Spleen (tissue), 7 donors: ENCODE measurements at regions not wholly inside any gene's neighbourhood (a gene's known extent, or its start where the extent isn't known, plus 50 kb on each side); places are given as distances from the start of the nearest gene placed in this dataset.
"Not testable (repeated sequence)": the region's sequence is repeated elsewhere in the genome, so short reads cannot be mapped to it uniquely, and the experiment has no call there.

Source experiments
- CTCF ChIP-seq, 11 experiments: fragments of 200-600 bp in 7 of 11; fragments of 450-650 bp in 4 of 11; sonication (generic) in 4 of 11; IDR thresholded peaks in 8 of 11; conservative IDR thresholded peaks in 3 of 11; 1 replicate in 7 of 11; 2 replicates in 4 of 11; pipeline versions ENCODE4 v1.4.0 to v1.8.0; 2016 to 2021; ENCODE audit warnings: antibody characterized with exemption in 11 of 11, inconsistent platforms in 4 of 11, mild to moderate bottlenecking in 1 of 11
- POLR2A ChIP-seq, 3 donors: fragments of 450-650 bp; IDR thresholded peaks; one replicate each; pipeline ENCODE4 v1.5.1; 2017; ENCODE audit warnings: antibody characterized with exemption in 3 of 3, mild to moderate bottlenecking in 1 of 3
- POLR2AphosphoS5 ChIP-seq, 3 donors: sonication (generic); formaldehyde crosslinking; IDR thresholded peaks; one replicate each; pipeline ENCODE4 v1.5.1; 2017; ENCODE audit warnings: antibody characterized with exemption in 3 of 3
- donor health status: DM: no; HTN: no; CAD: no; lungs with moderate emphysema.
- donor health status: DM: no; HTN: no; CAD: no.
- donor health status: DM: no; HTN: no; CAD: no.

- not testable (repeated sequence) for TF ChIP-seq CTCF (IDR thresholded peaks at IDR 0.05 in 8 of 11, conservative IDR thresholded peaks at IDR 0.05 in 3 of 11); POLR2A (IDR thresholded peaks at IDR 0.05); POLR2AphosphoS5 (IDR thresholded peaks at IDR 0.05)
Measured at GRCh38 chr2:131966671-131967070, 195.1 kb downstream of the ANKRD30BL start.
